Large intestine (tissue), 3 donors: ENCODE measurements at regions not wholly inside any gene's neighbourhood (a gene's known extent, or its start where the extent isn't known, plus 50 kb on each side); places are given as distances from the start of the nearest gene placed in this dataset.

Experiments used
- DNase-seq, 2 donors: peaks; one replicate each; pipeline versions ENCODE4 v3.0.0 to v3.0.0-alpha.2; 2013
- H3K27ac ChIP-seq: one replicate; pipeline ENCODE4 v1.5.1; 2013; ENCODE audit warnings: low read length
- H3K27me3 ChIP-seq: 2 replicates; pipeline ENCODE4 v1.6.1; 2013; ENCODE audit warnings: low read length; ENCODE audit not compliant: control insufficient read depth, insufficient read depth
- H3K36me3 ChIP-seq: 2 replicates; pipeline ENCODE4 v1.6.1; 2013; ENCODE audit warnings: low read length; ENCODE audit not compliant: control insufficient read depth, insufficient read depth
- H3K4me1 ChIP-seq: one replicate; pipeline ENCODE4 v1.6.1; 2013; ENCODE audit warnings: low read length; ENCODE audit not compliant: control insufficient read depth, insufficient read depth
- H3K4me3 ChIP-seq: one replicate; pipeline ENCODE4 v1.5.1; 2013; ENCODE audit warnings: low read length
- H3K9me3 ChIP-seq: one replicate; pipeline ENCODE4 v1.6.1; 2013; ENCODE audit warnings: mild to moderate bottlenecking, low read depth, low read length, moderate library complexity; ENCODE audit not compliant: control insufficient read depth
- WGBS: methylation state at CpG from one replicate; pipeline ENCODE4 v1.1.5; 2013; ENCODE audit warnings: low lambda C conversion rate; ENCODE audit not compliant: insufficient coverage; 5-methylcytosine and 5-hydroxymethylcytosine counted together

- no peak for DNase-seq
- Histone ChIP-seq H3K4me3 (no peak overlapping the region), H3K27ac (no peak overlapping the region), H3K9me3 (no peaks in the 10 kb centered on the region), H3K4me1 (no peaks in the 10 kb centered on the region), H3K36me3 (no peaks in the 10 kb centered on the region), H3K27me3 (no peaks in the 10 kb centered on the region)
- no CpG with 5 or more reads among the region's 1 CpG for WGBS
Measured at GRCh38 chr2:12066986-12067385, 320.6 kb downstream of the LPIN1 start.

GRCh38 chr2:12068796-12069538 lies 322.5 kb downstream of the LPIN1 start:
- WGBS = 89% methylated on average over 2 of the region's 6 CpGs
- DNase-seq = no peak
- H3K27me3 ChIP-seq = no peaks in the 10 kb centered on the region
- no peak overlapping the region for H3K4me3 ChIP-seq
- H3K36me3 ChIP-seq = no peaks in the 10 kb centered on the region
- no peaks in the 10 kb centered on the region for H3K9me3 ChIP-seq
- no peaks in the 10 kb centered on the region for H3K4me1 ChIP-seq
- no peak overlapping the region for H3K27ac ChIP-seq

DNA sequence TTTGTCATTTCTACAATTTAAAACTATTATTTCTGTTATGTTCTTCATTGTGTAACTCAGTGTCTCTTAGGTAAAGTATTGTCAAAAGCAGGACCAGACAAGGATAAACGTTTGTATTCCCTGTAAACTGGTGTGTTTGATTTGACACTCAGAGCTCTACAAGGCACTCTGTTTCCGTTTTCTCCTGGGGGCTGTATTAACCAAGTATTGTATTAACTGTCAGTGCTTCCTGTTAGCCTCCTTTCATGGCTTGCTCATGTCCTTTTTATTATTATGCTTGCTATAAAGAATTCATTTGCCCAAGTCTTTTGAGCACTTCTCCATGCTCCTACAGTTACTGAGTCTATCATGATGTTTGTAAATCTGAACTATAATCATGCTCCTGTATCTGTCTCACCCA lies 323.7 kb downstream of the LPIN1 start:
- 14% methylated on average over 1 of the region's 2 CpGs for WGBS
- no peaks in the 10 kb centered on the region for H3K27me3 ChIP-seq
- no peaks in the 10 kb centered on the region for H3K4me1 ChIP-seq
- no peak overlapping the region for H3K4me3 ChIP-seq
- no peaks in the 10 kb centered on the region for H3K36me3 ChIP-seq
- DNase-seq = no peak
- no peaks in the 10 kb centered on the region for H3K9me3 ChIP-seq
- H3K27ac ChIP-seq = no peak overlapping the region

- Histone ChIP-seq H3K4me3 (no peak overlapping the region), H3K27ac (no peak overlapping the region), H3K36me3 (no peaks in the 10 kb centered on the region), H3K4me1 (no peaks in the 10 kb centered on the region), H3K27me3 (no peaks in the 10 kb centered on the region), H3K9me3 (no peaks in the 10 kb centered on the region)
- no CpG with 5 or more reads among the region's 4 CpGs for WGBS
- no peak for DNase-seq
Measured at GRCh38 chr2:12070581-12070980, 324.1 kb downstream of the LPIN1 start.

DNA sequence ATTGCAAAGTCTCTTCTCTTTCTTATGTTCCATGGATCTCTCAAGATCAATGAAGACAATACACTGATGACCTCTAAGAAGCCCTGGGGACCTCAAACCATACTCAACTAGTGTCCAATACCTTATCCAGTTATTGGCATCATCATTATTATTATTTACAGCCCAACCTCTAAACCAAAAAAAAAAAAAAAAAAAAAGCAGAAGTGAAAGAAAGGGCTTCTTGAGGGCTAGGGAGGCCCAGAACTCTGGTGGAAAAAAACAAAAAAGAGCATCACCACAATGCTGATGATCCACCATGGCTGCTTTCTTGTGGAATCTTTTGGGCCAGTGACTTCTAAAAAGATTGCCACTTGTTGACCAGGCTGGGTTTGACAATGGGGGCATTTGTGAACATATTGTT lies 324.9 kb downstream of the LPIN1 start:
- no peak for DNase-seq
- H3K4me3 ChIP-seq = no peak overlapping the region

GRCh38 chr2:12073217-12073852 lies 326.9 kb downstream of the LPIN1 start:
- Histone ChIP-seq H3K27me3 (no peaks in the 10 kb centered on the region), H3K9me3 (no peaks in the 10 kb centered on the region), H3K4me3 (no peak overlapping the region), H3K4me1 (no peaks in the 10 kb centered on the region), H3K36me3 (no peaks in the 10 kb centered on the region), H3K27ac (no peak overlapping the region)
- WGBS = 96% methylated on average over 4 of the region's 6 CpGs
- DNase-seq = no peak

More for the DNA sequence above, 324.9 kb downstream of the LPIN1 start:
- no peaks in the 10 kb centered on the region for H3K36me3 ChIP-seq
- H3K27me3 ChIP-seq = no peaks in the 10 kb centered on the region
- H3K4me1 ChIP-seq = no peaks in the 10 kb centered on the region
- no peaks in the 10 kb centered on the region for H3K9me3 ChIP-seq
- H3K27ac ChIP-seq = no peak overlapping the region

- no peaks in the 10 kb centered on the region for H3K9me3 ChIP-seq
- WGBS = 70% methylated on average over 2 of the region's 7 CpGs
- no peaks in the 10 kb centered on the region for H3K4me1 ChIP-seq
- peak in 1 of 2 donors; percentile 11 for DNase-seq
- no peak overlapping the region for H3K27ac ChIP-seq
- no peaks in the 10 kb centered on the region for H3K36me3 ChIP-seq
- no peak overlapping the region for H3K4me3 ChIP-seq
- no peaks in the 10 kb centered on the region for H3K27me3 ChIP-seq
Measured at GRCh38 chr2:12074126-12074844, 327.9 kb downstream of the LPIN1 start.

GRCh38 chr2:12074845-12075217 lies 328.4 kb downstream of the LPIN1 start:
- Histone ChIP-seq H3K27ac (no peak overlapping the region), H3K4me1 (no peaks in the 10 kb centered on the region), H3K27me3 (no peaks in the 10 kb centered on the region), H3K9me3 (no peaks in the 10 kb centered on the region), H3K36me3 (no peaks in the 10 kb centered on the region), H3K4me3 (no peak overlapping the region)
- no CpG with 5 or more reads among the region's 2 CpGs for WGBS
- DNase-seq = no peak

DNA sequence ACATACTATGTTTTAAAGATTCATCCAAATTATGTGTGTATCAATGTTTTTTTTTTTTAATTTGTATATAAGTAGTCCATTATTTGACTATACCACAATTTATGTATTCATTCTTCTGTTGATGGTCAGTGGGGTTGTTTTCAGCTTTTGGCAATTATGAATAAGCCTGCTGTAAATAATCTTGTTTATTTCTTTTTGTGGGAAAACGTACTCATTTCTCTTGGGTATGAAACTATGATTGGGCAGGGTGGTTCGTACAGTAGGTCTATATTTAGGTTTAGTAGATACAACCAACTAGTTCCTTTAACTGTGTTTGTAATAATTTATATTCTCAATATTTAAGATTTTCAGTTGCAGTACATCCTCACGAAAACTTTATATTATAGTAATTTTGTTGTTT lies 329.2 kb downstream of the LPIN1 start:
- H3K36me3 ChIP-seq = no peaks in the 10 kb centered on the region
- 80% methylated on average over 2 of the region's 3 CpGs for WGBS
- no peak overlapping the region for H3K27ac ChIP-seq
- H3K4me1 ChIP-seq = no peaks in the 10 kb centered on the region
- no peaks in the 10 kb centered on the region for H3K27me3 ChIP-seq
- DNase-seq = no peak
- H3K9me3 ChIP-seq = no peaks in the 10 kb centered on the region
- no peak overlapping the region for H3K4me3 ChIP-seq

DNA sequence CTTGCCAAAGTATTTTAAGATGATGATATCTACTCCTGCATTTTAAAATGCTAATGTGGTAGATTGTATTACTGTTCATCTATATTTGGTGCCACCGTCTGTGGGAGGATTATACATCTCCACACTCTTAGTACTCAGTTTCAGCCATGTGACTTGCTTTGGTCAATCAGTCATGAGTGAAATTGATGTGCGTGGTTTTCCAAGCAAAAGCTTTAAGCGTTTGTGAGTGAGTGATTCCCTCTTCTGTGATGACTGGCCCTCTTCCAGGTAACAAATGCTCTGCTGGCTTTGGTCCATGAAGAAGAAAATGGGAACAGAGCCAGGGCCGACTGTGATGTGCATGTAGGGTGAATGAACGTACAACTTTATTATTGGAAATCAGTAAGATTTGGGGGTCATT lies 330.4 kb downstream of the LPIN1 start:
- Histone ChIP-seq H3K27ac (no peak overlapping the region), H3K27me3 (no peaks in the 10 kb centered on the region), H3K9me3 (no peaks in the 10 kb centered on the region), H3K36me3 (no peaks in the 10 kb centered on the region), H3K4me1 (no peaks in the 10 kb centered on the region), H3K4me3 (no peak overlapping the region)
- no peak for DNase-seq
- WGBS = no CpG with 5 or more reads among the region's 5 CpGs
